Effector memory CD8-positive, alpha-beta T cell (primary cell): ENCODE measurements at regions not wholly inside any gene's neighbourhood (a gene's known extent, or its start where the extent isn't known, plus 50 kb on each side); places are given as distances from the start of the nearest gene placed in this dataset.

ENCODE experiments used
- ATAC-seq: fragments of 150-1000 bp; cut with Tn5 transposase; replicated peaks from 2 replicates; pipeline ENCODE4 v1.10.0; 2021; ENCODE audit warnings: mild to moderate bottlenecking, moderate library complexity
- DNase-seq, 3 experiments: peaks; one replicate each; pipeline ENCODE4 v3.0.0; 2021
- H3K27ac Mint-ChIP-seq, 2 donors: one replicate each; pipeline ENCODE4 v1.8.0; 2022; ENCODE audit warnings: mild to moderate bottlenecking in 2 of 2, mixed read lengths in 2 of 2, moderate library complexity in 2 of 2
- H3K27me3 Mint-ChIP-seq, 2 donors: one replicate each; pipeline ENCODE4 v1.8.0; 2022; ENCODE audit warnings: mixed read lengths in 2 of 2
- H3K36me3 Mint-ChIP-seq: one replicate; pipeline ENCODE4 v1.8.0; 2022; ENCODE audit warnings: mild to moderate bottlenecking, moderate library complexity, mixed read lengths; ENCODE audit not compliant: insufficient read depth
- H3K4me1 Mint-ChIP-seq, 2 donors: one replicate each; pipeline ENCODE4 v1.8.0; 2022; ENCODE audit warnings: low read depth in 2 of 2, mixed read lengths in 2 of 2
- H3K4me3 Mint-ChIP-seq, 2 donors: one replicate each; pipeline ENCODE4 v1.8.0; 2022; ENCODE audit warnings: mild to moderate bottlenecking in 2 of 2, mixed read lengths in 2 of 2, moderate library complexity in 2 of 2
- H3K9me3 Mint-ChIP-seq, 2 donors: one replicate each; pipeline ENCODE4 v1.8.0; 2022; ENCODE audit warnings: mixed read lengths in 2 of 2

DNA sequence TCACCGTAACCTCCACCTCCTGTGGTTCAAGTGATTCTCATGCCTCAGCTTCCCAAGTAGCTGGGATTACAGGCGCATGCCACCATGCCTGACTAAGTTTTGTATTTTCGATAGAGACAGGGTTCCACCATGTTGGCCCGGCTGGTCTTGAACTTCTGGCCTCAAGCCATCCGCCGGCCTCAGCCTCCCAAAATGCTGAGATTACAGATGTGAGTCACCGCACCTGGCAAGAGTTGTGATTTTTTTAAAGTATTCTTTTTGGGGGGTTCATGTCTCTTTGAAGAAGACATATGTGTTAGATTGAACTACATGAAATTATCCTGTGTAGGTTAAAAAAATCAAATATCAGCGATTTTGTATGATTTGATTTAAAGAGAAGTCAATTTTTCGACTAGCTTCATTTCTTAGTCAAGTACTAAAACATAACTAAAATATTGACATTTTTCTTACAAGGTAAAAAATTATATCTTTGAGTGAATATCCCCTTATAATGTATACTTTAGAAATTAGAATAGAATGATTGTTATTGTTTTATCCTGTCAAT is 60.3 kb upstream of the ANTXR2 start:
- Mint-ChIP-seq H3K9me3 (no peaks in the 10 kb centered on the region), H3K27me3 (no peaks in the 10 kb centered on the region), H3K27ac (no peak overlapping the region), H3K36me3 (no peaks in the 10 kb centered on the region), H3K4me1 (peaks cover 7 to 17% of the 10 kb centered on the region in 2 donors), H3K4me3 (no peak overlapping the region)
- ATAC-seq (no peak), DNase-seq (no peak)

DNA sequence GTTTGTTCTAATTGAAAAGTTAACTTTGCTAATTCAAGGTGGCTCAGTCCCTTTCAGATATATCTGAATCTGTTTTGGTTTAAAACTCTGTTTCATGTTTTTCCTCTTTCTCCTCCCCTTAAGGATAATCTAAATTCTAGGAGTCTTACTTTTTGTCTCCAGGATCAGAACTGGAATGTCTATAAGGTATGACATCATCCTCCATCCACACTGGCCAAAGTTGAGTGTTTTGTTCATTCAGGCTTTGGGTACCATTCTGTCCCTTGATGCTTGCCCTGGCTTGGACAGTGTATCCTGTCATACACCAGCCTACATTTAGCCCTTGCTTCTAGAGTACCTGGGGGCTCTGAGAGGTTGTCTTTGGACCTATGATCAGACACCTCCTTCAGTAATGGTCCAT is 56.8 kb upstream of the ANTXR2 start:
- no peaks in the 10 kb centered on the region for H3K36me3 Mint-ChIP-seq
- ATAC-seq: no peak

DNA sequence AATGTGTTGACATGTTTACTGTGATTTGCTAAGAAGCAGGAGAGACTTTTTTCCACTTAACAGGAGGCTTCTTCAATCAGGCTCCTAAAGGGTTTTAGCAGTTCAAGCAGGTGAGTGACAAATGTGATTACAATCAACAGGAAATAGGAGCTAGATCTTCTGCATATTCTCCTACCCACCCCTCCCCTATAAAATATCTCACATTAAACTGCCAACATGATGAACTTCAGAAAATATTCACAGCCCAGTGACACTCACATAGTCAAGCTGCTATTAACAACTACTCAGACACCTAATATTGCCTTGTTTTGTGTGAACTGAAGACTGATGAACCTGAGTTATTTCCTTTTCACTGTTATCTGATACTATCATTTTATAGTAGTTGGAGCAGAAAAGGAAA is 55.9 kb upstream of the ANTXR2 start:
- DNase-seq: no peak
- ATAC-seq: no peak
- no peaks in the 10 kb centered on the region for H3K9me3 Mint-ChIP-seq

More for the DNA sequence above, 56.8 kb upstream of the ANTXR2 start:
- Mint-ChIP-seq H3K27ac (peak overlapping the region in 1 of 2 donors; percentile 8), H3K27me3 (no peaks in the 10 kb centered on the region), H3K9me3 (no peaks in the 10 kb centered on the region), H3K4me1 (peaks cover 22 to 37% of the 10 kb centered on the region in 2 donors), H3K4me3 (peak overlapping the region in 1 of 2 donors; percentile 9)
- DNase-seq: no peak

DNA sequence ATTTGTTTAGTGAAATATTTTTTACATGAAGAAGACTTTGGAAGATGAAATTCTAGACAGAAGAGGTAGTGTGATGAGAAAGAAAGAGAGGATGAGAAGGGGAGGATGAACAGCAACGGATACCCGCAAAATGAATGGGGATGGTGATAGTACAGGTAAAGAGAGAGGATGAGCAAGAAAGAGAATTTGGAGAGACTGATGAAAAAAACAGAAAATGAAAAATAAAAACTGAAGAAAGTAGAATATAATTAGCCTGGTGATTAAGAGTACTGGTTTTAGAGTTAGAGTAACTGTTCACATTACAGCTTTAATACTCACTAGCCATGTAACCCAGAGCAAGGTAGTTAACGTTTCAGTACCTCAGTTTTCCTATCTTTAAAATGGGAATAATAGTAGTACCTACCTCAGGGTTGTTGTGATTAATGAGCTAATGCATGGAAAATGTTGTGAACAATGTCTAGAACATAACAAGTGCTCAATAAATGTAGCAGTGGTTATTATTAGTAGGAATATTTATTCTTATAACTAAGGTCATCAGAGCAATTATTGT is 54.9 kb upstream of the ANTXR2 start:
- H3K4me1 Mint-ChIP-seq: peaks cover 23 to 37% of the 10 kb centered on the region in 2 donors
- no peaks in the 10 kb centered on the region for H3K9me3 Mint-ChIP-seq
- H3K27me3 Mint-ChIP-seq: no peaks in the 10 kb centered on the region
- peak overlapping the region in 1 of 2 donors; percentile 35 for H3K4me3 Mint-ChIP-seq
- peak overlapping the region; percentile 63 to 89 for H3K27ac Mint-ChIP-seq
- no peak for ATAC-seq
- no peak for DNase-seq
- H3K36me3 Mint-ChIP-seq: no peaks in the 10 kb centered on the region

More for the DNA sequence above, 55.9 kb upstream of the ANTXR2 start:
- no peaks in the 10 kb centered on the region for H3K27me3 Mint-ChIP-seq
- H3K4me3 Mint-ChIP-seq: peak overlapping the region in 1 of 2 donors; percentile 4
- peak overlapping the region in 1 of 2 donors; percentile 8 for H3K27ac Mint-ChIP-seq
- H3K4me1 Mint-ChIP-seq: peaks cover 23 to 37% of the 10 kb centered on the region in 2 donors
- no peaks in the 10 kb centered on the region for H3K36me3 Mint-ChIP-seq

DNA sequence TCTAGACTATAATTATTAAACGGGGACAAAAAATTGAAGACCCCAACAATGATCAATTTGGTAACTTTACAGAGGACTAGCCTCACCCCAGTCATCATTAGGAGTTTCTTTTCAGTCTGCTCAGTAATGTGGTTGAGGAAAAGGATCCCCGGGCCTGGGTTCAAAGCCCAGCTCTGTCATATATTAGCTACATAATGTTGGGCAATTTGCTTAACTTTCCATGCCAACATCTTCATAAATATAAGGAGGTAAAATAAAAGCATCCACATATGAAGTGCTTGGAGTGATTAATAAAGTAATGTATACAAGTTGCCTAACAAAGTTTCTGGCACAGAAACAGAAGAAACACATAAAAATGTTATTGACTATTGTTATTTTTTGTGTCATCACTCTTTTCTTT is 53.4 kb upstream of the ANTXR2 start:
- Mint-ChIP-seq H3K9me3 (no peaks in the 10 kb centered on the region), H3K4me3 (peak overlapping the region in 1 of 2 donors; percentile 27), H3K4me1 (peaks cover 23 to 37% of the 10 kb centered on the region in 2 donors), H3K27me3 (no peaks in the 10 kb centered on the region), H3K36me3 (no peaks in the 10 kb centered on the region), H3K27ac (peak overlapping the region; percentile 63 to 89)
- ATAC-seq (no peak), DNase-seq (no peak)

DNA sequence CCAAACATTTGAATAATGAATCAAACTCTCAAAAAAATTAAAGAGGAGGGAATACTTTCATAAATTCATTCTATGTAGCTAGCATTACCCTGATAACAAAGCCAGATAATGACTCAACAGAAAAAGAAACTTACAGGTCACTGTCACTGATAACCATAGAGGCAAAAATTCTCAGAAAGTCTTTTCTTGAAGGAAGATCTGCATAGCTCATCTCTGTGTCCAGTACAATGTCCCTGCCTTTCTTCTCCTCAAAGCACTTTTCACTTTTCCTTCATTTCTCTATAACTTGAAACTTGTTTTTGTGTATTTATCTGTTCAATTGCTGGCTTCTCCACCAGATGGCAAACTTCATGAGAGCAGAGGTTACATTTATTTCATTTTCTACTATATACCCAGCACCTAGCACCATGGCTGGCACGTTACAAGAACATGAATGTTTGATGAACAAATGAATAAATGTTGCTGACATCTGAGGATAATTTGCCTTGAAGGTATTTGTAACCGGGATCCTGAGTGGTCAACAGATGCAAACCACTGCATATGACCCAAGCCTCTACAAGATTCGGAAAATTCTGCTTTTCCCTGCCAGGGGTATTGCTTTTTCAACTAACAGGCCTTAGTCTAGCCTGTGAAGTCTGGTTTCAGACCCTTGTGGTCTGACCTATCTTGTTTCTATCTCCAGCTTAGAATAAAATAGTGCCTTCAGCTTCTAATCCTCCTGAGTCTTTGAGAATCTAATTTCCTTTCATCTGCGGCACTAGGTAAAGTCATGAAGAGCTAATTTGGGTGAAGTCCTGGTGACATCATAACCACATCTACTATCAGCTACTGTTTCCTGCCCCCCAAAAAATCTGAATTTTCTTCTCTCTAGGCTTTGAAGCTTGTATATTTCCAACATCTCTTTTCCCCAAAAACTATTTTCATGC is 52.5 kb upstream of the ANTXR2 start:
- Mint-ChIP-seq H3K4me1 (peaks cover 23 to 37% of the 10 kb centered on the region in 2 donors), H3K4me3 (peak overlapping the region; percentile 9 to 27), H3K27me3 (no peaks in the 10 kb centered on the region), H3K27ac (peak overlapping the region; percentile 63 to 89), H3K9me3 (no peaks in the 10 kb centered on the region), H3K36me3 (no peaks in the 10 kb centered on the region)
- ATAC-seq (peak; percentile 83), DNase-seq (peak; percentile 26 to 39 (median 38))

DNA sequence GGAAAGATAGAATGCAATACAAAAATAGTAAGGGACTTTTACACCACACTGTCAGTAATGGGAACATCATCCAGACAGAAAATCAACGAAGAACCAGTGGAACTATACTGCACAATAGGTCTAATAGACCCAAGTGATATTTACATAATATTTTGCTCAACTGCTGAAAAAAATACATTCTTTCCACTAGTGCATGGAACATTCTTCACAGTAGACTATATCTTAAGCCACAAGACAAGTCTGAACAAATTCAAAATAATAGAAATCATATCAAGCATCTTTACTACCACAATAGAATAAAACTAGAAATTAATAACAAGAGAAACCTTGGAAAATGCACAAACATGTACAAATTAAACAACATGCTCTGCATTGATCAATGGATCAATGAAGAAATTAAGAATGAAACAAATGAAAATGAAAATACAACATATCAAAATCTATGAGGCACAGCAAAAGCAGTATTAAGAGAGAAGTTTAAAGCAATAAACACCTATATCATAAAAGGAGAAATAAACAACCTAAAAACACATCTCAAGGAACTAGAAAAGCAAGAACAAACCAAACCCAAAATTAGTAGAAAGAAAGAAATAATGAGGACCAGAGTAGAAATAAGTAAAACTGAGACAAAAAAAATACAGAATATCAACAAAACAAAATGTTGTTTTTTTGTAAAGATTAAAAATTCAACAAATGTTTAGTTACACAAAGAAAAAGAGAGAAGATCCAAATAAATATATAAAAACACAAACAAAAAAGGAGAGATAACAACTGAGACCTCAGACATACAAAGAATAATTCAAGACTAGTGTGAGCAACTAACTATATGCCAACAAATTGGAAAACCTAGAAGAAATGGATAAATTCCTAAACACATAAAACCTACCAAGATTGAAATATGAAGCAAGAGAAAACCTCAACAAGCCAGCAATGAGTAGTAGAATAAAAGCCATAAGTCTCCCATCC is 51.5 kb upstream of the ANTXR2 start:
- Mint-ChIP-seq H3K4me3 (no peak overlapping the region), H3K4me1 (peaks cover 23 to 33% of the 10 kb centered on the region in 2 donors), H3K27ac (peak overlapping the region; percentile 63 to 89), H3K9me3 (no peaks in the 10 kb centered on the region), H3K27me3 (no peaks in the 10 kb centered on the region), H3K36me3 (no peaks in the 10 kb centered on the region)
- ATAC-seq (no peak), DNase-seq (no peak)
